Aorta (tissue), 5 donors: ENCODE measurements at regions not wholly inside any gene's neighbourhood (a gene's known extent, or its start where the extent isn't known, plus 50 kb on each side); places are given as distances from the start of the nearest gene placed in this dataset.

Experiments used
- ATAC-seq: fragments of 200-7000 bp; cut with Tn5 transposase; one replicate; pipeline ENCODE4 v1.9.1; 2022; ENCODE audit warnings: moderate library complexity; ENCODE audit not compliant: low FRiP score
- DNase-seq, 2 donors: peaks; one replicate each; pipeline ENCODE4 v3.0.0-alpha.2; 2020
- H3K27ac ChIP-seq, 2 donors: one replicate each; pipeline ENCODE4 v1.5.1; 2013; ENCODE audit warnings: low read length in 2 of 2, mild to moderate bottlenecking in 2 of 2, moderate library complexity in 2 of 2, control low read depth in 1 of 2, inconsistent platforms in 1 of 2, low read depth in 1 of 2
- H3K27me3 ChIP-seq, 2 donors: one replicate each; pipeline ENCODE4 v1.6.1; 2013; ENCODE audit warnings: control low read depth in 1 of 2, low read length in 1 of 2, mild to moderate bottlenecking in 1 of 2, moderate library complexity in 1 of 2; ENCODE audit not compliant: insufficient read depth in 2 of 2, control insufficient read depth in 1 of 2
- H3K36me3 ChIP-seq, 2 donors: one replicate each; pipeline ENCODE4 v1.6.1; 2013; ENCODE audit warnings: control low read depth in 1 of 2, low read length in 1 of 2, mild to moderate bottlenecking in 1 of 2; ENCODE audit not compliant: insufficient read depth in 2 of 2, control insufficient read depth in 1 of 2
- H3K4me1 ChIP-seq, 2 donors: one replicate each; pipeline ENCODE4 v1.6.1; 2013; ENCODE audit warnings: low read length in 2 of 2, control low read depth in 1 of 2, mild to moderate bottlenecking in 1 of 2, moderate library complexity in 1 of 2; ENCODE audit not compliant: insufficient read depth in 2 of 2, control insufficient read depth in 1 of 2
- H3K4me3 ChIP-seq, 2 donors: one replicate each; pipeline ENCODE4 v1.5.1; 2013; ENCODE audit warnings: low read length in 2 of 2, control low read depth in 1 of 2, mild to moderate bottlenecking in 1 of 2
- H3K9me3 ChIP-seq: one replicate; pipeline ENCODE4 v1.6.1; 2013; ENCODE audit warnings: mild to moderate bottlenecking, low read length; ENCODE audit not compliant: control insufficient read depth
- WGBS, 2 donors: extraction: QIAGEN DNeasy Blood & Tissue Kit; methylation state at CpG; one replicate each; pipeline ENCODE4 v1.1.7; 2013; 5-methylcytosine and 5-hydroxymethylcytosine counted together
- intact Hi-C, 2 donors: fragments of 100-400 bp; cut with DNase I; formaldehyde crosslinking; loops; one replicate each; pipeline versions ENCODE4 v1.14.2 to v1.15.0; 2022
- donor health status: healthy with polysubstance abuse.
- donor health status: Bipolar disorder and iron deficiency.
- donor health status: DM: no; HTN: no; CAD: no.
- donor health status: DM: no; HTN: no; CAD: no.
- donor health status: DM: yes; HTN: yes; CAD: no.

DNA sequence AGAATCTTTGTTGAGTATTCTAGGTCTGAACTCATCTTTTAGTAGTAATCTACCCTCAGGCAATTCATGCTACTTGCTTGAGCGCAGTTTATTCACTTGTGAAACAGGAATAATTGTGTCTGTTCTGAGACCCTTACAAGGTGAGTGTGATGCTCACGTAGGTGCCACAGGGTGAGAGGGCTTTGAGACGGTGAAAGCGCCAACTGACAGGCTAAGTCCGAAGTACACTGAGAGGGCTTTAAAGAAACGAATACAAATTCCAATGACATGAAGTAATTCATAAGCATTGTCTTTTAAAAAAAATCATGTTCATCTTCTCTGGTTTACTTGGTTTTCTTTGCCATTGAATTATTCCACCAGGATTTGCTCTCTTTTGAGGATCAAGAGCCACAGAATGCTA is 393.7 kb upstream of the RGMA start:
- no peak for DNase-seq
- H3K9me3 ChIP-seq: no peaks in the 10 kb centered on the region
- intact Hi-C loops: no loop called here
- WGBS, 2 donors: 63 to 90% methylated on average over 6 of the region's 6 CpGs
- H3K27ac ChIP-seq: no peak overlapping the region
- no peaks in the 10 kb centered on the region for H3K27me3 ChIP-seq
- peaks cover 0 to 2% of the 10 kb centered on the region in 2 donors for H3K4me1 ChIP-seq
- H3K36me3 ChIP-seq: no peaks in the 10 kb centered on the region
- no peak for ATAC-seq
- no peak overlapping the region for H3K4me3 ChIP-seq

DNA sequence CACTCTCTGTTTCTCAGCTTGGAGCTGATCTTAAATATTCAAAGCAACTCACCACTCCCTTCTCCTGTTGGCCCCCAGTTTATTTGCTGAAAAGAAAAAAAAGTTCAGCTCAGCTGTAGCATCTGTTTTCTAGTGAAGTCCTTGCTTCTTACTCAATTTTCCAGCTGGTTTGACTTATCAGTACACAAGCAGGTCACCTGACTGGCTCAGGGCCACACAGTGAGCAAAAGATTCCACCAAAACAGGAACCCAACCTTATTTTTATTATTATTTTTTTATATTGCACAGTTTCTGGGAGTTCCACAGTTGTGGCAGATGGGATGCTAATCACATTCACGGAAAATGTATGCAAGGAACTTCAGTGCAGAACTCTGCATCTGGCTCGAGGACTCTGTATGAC is 390.7 kb upstream of the RGMA start:
- Histone ChIP-seq H3K36me3 (no peaks in the 10 kb centered on the region), H3K4me3 (no peak overlapping the region), H3K27ac (no peak overlapping the region), H3K9me3 (no peaks in the 10 kb centered on the region), H3K27me3 (no peaks in the 10 kb centered on the region), H3K4me1 (no peaks in the 10 kb centered on the region)
- WGBS, 2 donors: 93 to 94% methylated on average over 2 of the region's 2 CpGs
- intact Hi-C loops: no loop called here
- DNase-seq: no peak
- no peak for ATAC-seq

DNA sequence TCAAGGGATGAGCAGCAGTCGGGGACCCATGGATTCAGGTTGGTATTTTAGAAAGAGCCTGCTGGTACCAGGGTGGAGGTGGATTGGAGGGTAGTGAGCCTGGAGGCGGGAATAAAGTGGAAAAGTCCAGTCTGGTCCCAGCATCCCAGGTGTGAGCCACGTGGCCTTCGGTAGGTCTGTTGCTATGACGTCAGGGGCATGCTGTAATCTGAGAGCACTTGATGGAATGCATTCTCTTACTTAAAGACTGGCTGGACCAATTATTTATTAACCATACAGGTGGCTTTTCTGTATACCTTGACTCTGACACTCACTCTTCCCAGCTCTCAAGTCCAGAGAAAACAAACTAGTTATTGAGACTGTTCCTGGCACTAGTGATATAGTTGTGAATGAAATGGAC is 389.9 kb upstream of the RGMA start:
- 89 to 94% methylated on average over 5 of the region's 5 CpGs for WGBS, 2 donors
- intact Hi-C loops: no loop called here
- no peaks in the 10 kb centered on the region for H3K36me3 ChIP-seq
- ATAC-seq (no peak), DNase-seq (no peak)
- H3K4me1 ChIP-seq: no peaks in the 10 kb centered on the region
- H3K27me3 ChIP-seq: no peaks in the 10 kb centered on the region
- no peaks in the 10 kb centered on the region for H3K9me3 ChIP-seq
- H3K27ac ChIP-seq: no peak overlapping the region
- H3K4me3 ChIP-seq: no peak overlapping the region

DNA sequence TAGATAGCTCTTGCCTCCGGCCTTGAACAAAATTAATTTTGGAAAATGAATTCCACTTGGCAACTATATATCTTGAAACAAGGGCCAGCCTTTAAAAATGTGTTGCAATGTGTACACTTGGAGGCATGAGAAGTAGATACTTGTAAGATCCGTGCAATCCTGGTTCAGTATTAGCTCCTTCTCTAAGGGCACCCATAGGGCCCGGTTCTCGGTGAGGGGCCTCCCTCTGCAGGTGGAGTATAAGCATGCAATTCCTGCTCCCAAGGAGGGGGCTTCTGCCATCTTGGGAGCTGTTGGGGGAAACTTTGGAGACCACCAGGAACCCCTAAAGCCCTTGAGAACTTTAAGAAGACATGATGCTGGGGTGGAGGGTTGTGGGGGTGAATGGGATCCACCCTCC is 388.7 kb upstream of the RGMA start:
- H3K27ac ChIP-seq: no peak overlapping the region
- H3K36me3 ChIP-seq: no peaks in the 10 kb centered on the region
- no peaks in the 10 kb centered on the region for H3K27me3 ChIP-seq
- no peaks in the 10 kb centered on the region for H3K9me3 ChIP-seq
- H3K4me1 ChIP-seq: no peaks in the 10 kb centered on the region
- DNase-seq: no peak
- peak; percentile 67 for ATAC-seq
- 64 to 65% methylated on average over 4 of the region's 4 CpGs for WGBS, 2 donors
- intact Hi-C loops: no loop called here
- H3K4me3 ChIP-seq: no peak overlapping the region

DNA sequence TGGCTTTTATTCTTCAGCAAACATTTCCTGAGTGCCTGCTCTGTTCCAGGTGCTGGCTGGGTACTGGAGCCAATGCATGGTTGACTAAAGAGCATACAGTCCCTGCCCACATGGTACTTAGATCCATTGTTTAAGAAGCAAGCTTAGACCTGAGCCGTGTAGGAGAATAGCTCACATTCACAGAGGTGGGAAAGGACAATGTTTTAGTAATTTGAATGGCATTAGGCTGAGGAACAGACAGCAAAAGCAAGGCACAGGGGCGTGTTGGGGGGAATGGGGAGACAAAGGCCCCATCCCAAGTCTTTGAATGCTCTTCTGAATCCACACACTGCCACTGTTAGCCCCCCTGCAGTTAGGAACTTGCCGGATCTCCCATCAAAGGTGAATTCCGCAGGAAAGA is 388.2 kb upstream of the RGMA start:
- H3K9me3 ChIP-seq: no peaks in the 10 kb centered on the region
- no peaks in the 10 kb centered on the region for H3K27me3 ChIP-seq
- H3K27ac ChIP-seq: no peak overlapping the region
- DNase-seq: no peak
- no peaks in the 10 kb centered on the region for H3K36me3 ChIP-seq
- WGBS, 2 donors: 69 to 90% methylated on average over 4 of the region's 4 CpGs
- peak; percentile 27 for ATAC-seq
- intact Hi-C loops: no loop called here
- no peak overlapping the region for H3K4me3 ChIP-seq
- no peaks in the 10 kb centered on the region for H3K4me1 ChIP-seq

DNA sequence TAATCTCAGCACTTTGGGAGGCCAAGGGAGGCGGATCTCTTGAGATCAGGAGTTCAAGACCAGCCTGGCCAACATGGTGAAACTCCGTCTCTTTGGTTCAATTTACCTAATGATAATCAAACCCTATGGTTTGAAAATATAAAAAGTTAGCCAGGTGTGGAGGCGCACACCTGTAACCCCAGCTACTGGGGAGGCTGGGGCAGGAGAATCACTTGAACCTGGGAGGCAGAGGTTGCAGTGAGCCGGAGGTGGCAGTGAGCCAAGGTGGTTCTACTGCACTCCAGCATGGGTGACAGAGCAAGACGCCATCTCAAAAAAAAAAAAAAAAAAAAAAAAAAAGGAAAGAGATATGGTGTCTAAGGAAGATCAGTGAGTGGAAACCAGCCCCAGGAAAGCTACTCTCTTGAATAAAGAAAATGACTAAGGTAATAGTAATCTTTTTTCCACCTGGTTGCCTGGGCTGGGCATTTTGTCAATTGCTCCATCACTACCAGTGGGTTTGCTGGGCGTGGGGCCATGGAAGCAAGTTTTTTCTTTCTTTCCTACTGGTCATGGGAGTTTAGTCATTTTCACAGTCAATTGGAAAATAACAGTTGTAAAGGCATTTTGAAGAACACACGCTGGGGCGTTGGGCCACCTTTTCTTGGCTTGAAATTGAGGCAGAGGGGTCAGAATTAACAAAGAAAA is 387.6 kb upstream of the RGMA start:
- no peaks in the 10 kb centered on the region for H3K36me3 ChIP-seq
- H3K4me3 ChIP-seq: no peak overlapping the region
- no peaks in the 10 kb centered on the region for H3K9me3 ChIP-seq
- ATAC-seq: no peak
- DNase-seq: no peak
- H3K4me1 ChIP-seq: no peaks in the 10 kb centered on the region
- WGBS, 2 donors: 87 to 92% methylated on average over 8 of the region's 8 CpGs
- intact Hi-C loops: no loop called here
- no peak overlapping the region for H3K27ac ChIP-seq
- H3K27me3 ChIP-seq: no peaks in the 10 kb centered on the region

DNA sequence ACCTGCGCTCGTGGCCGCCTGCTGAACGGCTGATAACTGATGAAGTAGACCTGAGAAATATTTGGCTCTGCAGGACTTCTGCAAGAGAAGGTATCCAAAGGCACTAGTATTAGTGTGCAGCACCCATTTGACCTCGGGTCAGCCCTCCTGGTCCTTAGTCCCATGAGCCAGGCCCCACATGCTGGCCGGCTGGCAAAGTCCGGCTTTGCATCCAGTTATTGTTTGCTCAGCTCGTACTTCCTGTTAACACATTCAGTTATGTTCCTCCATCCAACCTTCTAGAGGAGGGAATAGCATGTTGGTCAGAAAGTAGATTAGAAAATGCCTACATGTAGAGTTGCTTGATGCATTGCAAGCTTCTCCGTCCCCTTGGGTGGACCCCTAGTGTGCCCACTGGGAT is 385.7 kb upstream of the RGMA start:
- Histone ChIP-seq H3K27me3 (no peaks in the 10 kb centered on the region), H3K9me3 (no peaks in the 10 kb centered on the region), H3K27ac (no peak overlapping the region), H3K4me3 (no peak overlapping the region), H3K4me1 (no peaks in the 10 kb centered on the region), H3K36me3 (no peaks in the 10 kb centered on the region)
- 81 to 84% methylated on average over 9 of the region's 9 CpGs for WGBS, 2 donors
- ATAC-seq (no peak), DNase-seq (no peak)
- intact Hi-C loops: no loop called here

DNA sequence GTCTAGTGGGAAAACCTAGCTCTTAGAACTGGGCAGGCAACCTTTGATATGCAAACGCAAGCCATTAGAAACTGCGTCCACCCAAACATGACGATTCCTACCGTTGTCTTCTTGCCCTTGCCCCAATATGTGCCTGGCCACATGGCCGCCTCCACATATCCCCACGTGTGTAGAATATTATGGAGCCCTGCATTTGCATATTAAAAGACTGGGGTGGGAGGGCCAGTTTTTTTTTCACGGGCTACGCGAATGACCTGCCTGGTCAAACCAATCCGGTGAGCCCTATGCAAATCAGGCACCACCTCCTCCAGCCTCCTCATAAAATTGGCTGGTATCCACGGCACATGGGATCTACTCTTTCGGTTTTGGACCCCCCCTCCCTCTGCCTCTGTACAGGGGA is 381.0 kb upstream of the RGMA start:
- no peaks in the 10 kb centered on the region for H3K36me3 ChIP-seq
- H3K27me3 ChIP-seq: no peaks in the 10 kb centered on the region
- no peaks in the 10 kb centered on the region for H3K4me1 ChIP-seq
- H3K27ac ChIP-seq: no peak overlapping the region
- intact Hi-C loops: no loop called here
- WGBS, 2 donors: 82 to 87% methylated on average over 12 of the region's 12 CpGs
- ATAC-seq (no peak), DNase-seq (no peak)
- no peaks in the 10 kb centered on the region for H3K9me3 ChIP-seq
- no peak overlapping the region for H3K4me3 ChIP-seq

DNA sequence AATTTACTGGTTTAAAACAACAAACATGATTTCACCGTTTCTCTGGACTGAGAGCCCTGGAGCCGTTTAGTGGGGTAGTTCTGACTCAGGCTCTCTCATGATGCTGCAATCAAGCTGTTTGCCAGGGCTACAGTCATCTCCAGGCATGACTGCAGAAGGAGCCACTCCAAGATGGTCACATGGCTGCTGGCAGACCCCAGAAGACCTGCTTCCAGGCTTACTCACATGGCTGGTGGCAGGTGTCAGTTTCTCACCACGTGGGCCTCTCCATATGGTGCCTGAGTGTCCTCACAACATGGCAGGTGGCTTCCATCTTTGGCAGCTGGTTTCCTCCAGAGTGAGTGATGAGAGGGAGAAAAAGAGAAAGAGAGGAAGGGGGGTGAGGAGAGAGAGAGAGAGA is 378.3 kb upstream of the RGMA start:
- DNase-seq: peak; percentile 83 to 84
- intact Hi-C loops: no loop called here
- Histone ChIP-seq H3K27ac (no peak overlapping the region), H3K9me3 (no peaks in the 10 kb centered on the region), H3K4me3 (no peak overlapping the region), H3K4me1 (no peaks in the 10 kb centered on the region), H3K27me3 (no peaks in the 10 kb centered on the region), H3K36me3 (no peaks in the 10 kb centered on the region)
- WGBS, 2 donors: 5 to 8% methylated on average over 3 of the region's 3 CpGs
- ATAC-seq: peak; percentile 88
